ENCODE measurements at regions not wholly inside any gene's neighbourhood (a gene's known extent, or its start where the extent isn't known, plus 50 kb on each side); places are given as distances from the start of the nearest gene placed in this dataset.

GRCh38 chr6:104305206-104305605 is 554.5 kb downstream of the HACE1 start:
- Histone ChIP-seq H4K20me1 (ENCODE audit: insufficient read depth, low read length) (no peaks in the 10 kb centered on the region), H3K4me1 (ENCODE audit: insufficient read depth, low read length, severe bottlenecking) (no peaks in the 10 kb centered on the region), H3K4me3 (ENCODE audit: low read depth, low read length, poor library complexity, severe bottlenecking) (no peak overlapping the region), H2AFZ (ENCODE audit: low read length) (no peak overlapping the region), H3K9me2 (ENCODE audit: low read depth, low read length) (no peaks in the 10 kb centered on the region), H3K79me2 (ENCODE audit: insufficient read depth, low read length) (no peaks in the 10 kb centered on the region), H3F3A (ENCODE audit: insufficient read depth, low read length) (no peaks in the 10 kb centered on the region), H3K27me3 (ENCODE audit: insufficient read depth, low read length) (no peaks in the 10 kb centered on the region), H3K36me3 (ENCODE audit: insufficient read depth, low read length) (no peaks in the 10 kb centered on the region), H3K4me2 (ENCODE audit: low read length) (no peak overlapping the region), H3K9ac (ENCODE audit: low read length) (no peak overlapping the region), H3K9me3 (ENCODE audit: low read length) (no peaks in the 10 kb centered on the region), H3K27ac (ENCODE audit: low read depth, low read length, poor library complexity, severe bottlenecking) (no peak overlapping the region)
- TF ChIP-seq, protein P1, sequence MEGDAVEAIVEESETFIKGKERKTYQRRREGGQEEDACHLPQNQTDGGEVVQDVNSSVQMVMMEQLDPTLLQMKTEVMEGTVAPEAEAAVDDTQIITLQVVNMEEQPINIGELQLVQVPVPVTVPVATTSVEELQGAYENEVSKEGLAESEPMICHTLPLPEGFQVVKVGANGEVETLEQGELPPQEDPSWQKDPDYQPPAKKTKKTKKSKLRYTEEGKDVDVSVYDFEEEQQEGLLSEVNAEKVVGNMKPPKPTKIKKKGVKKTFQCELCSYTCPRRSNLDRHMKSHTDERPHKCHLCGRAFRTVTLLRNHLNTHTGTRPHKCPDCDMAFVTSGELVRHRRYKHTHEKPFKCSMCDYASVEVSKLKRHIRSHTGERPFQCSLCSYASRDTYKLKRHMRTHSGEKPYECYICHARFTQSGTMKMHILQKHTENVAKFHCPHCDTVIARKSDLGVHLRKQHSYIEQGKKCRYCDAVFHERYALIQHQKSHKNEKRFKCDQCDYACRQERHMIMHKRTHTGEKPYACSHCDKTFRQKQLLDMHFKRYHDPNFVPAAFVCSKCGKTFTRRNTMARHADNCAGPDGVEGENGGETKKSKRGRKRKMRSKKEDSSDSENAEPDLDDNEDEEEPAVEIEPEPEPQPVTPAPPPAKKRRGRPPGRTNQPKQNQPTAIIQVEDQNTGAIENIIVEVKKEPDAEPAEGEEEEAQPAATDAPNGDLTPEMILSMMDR (IDR thresholded peaks at IDR 0.05; ENCODE audit: low read length): no peak
- TF ChIP-seq EZH2 (IDR thresholded peaks at IDR 0.05; ENCODE audit: borderline replicate concordance, low read length): no peak

GRCh38 chr6:104301951-104302350 is 557.8 kb downstream of the HACE1 start:
- H3K36me3 ChIP-seq (ENCODE audit: insufficient read depth, low read length): no peaks in the 10 kb centered on the region
- H2AFZ ChIP-seq (ENCODE audit: low read length): no peak overlapping the region
- TF ChIP-seq, protein P1 (IDR thresholded peaks at IDR 0.05; ENCODE audit: low read length): no peak
- TF ChIP-seq EZH2 (IDR thresholded peaks at IDR 0.05; ENCODE audit: borderline replicate concordance, low read length): no peak
- H3K4me3 ChIP-seq (ENCODE audit: low read depth, low read length, poor library complexity, severe bottlenecking): no peak overlapping the region
- H3K9me3 ChIP-seq (ENCODE audit: low read length): no peaks in the 10 kb centered on the region
- no peaks in the 10 kb centered on the region for H3F3A ChIP-seq (ENCODE audit: insufficient read depth, low read length)
- no peak overlapping the region for H3K9ac ChIP-seq (ENCODE audit: low read length)
- H3K27me3 ChIP-seq (ENCODE audit: insufficient read depth, low read length): no peaks in the 10 kb centered on the region
- no peaks in the 10 kb centered on the region for H4K20me1 ChIP-seq (ENCODE audit: insufficient read depth, low read length)
- H3K4me2 ChIP-seq (ENCODE audit: low read length): no peak overlapping the region
- H3K9me2 ChIP-seq (ENCODE audit: low read depth, low read length): no peaks in the 10 kb centered on the region
- no peak overlapping the region for H3K27ac ChIP-seq (ENCODE audit: low read depth, low read length, poor library complexity, severe bottlenecking)
- no peaks in the 10 kb centered on the region for H3K4me1 ChIP-seq (ENCODE audit: insufficient read depth, low read length, severe bottlenecking)
- no peaks in the 10 kb centered on the region for H3K79me2 ChIP-seq (ENCODE audit: insufficient read depth, low read length)

GRCh38 chr6:104286641-104287040 is 573.1 kb downstream of the HACE1 start:
- H3F3A ChIP-seq (ENCODE audit: insufficient read depth, low read length): no peaks in the 10 kb centered on the region
- no peaks in the 10 kb centered on the region for H3K36me3 ChIP-seq (ENCODE audit: insufficient read depth, low read length)
- no peak for TF ChIP-seq EZH2 (IDR thresholded peaks at IDR 0.05; ENCODE audit: borderline replicate concordance, low read length)
- TF ChIP-seq, protein P1 (IDR thresholded peaks at IDR 0.05; ENCODE audit: low read length): no peak
- no peaks in the 10 kb centered on the region for H3K4me1 ChIP-seq (ENCODE audit: insufficient read depth, low read length, severe bottlenecking)
- H3K9ac ChIP-seq (ENCODE audit: low read length): no peak overlapping the region
- no peak overlapping the region for H2AFZ ChIP-seq (ENCODE audit: low read length)
- no peaks in the 10 kb centered on the region for H3K79me2 ChIP-seq (ENCODE audit: insufficient read depth, low read length)
- no peaks in the 10 kb centered on the region for H4K20me1 ChIP-seq (ENCODE audit: insufficient read depth, low read length)
- H3K9me2 ChIP-seq (ENCODE audit: low read depth, low read length): no peaks in the 10 kb centered on the region
- H3K4me3 ChIP-seq (ENCODE audit: low read depth, low read length, poor library complexity, severe bottlenecking): no peak overlapping the region
- H3K4me2 ChIP-seq (ENCODE audit: low read length): no peak overlapping the region
- H3K27ac ChIP-seq (ENCODE audit: low read depth, low read length, poor library complexity, severe bottlenecking): no peak overlapping the region
- no peaks in the 10 kb centered on the region for H3K27me3 ChIP-seq (ENCODE audit: insufficient read depth, low read length)
- H3K9me3 ChIP-seq (ENCODE audit: low read length): no peaks in the 10 kb centered on the region

Measured in OCI-LY1 (cell line).